ENCODE measurements at regions not wholly inside any gene's neighbourhood (a gene's known extent, or its start where the extent isn't known, plus 50 kb on each side); places are given as distances from the start of the nearest gene placed in this dataset.

- TF ChIP-seq CTCF (IDR thresholded peaks at IDR 0.05): no peak
- TF ChIP-seq POLR2A (IDR thresholded peaks at IDR 0.05): no peak
Observed at GRCh38 chr4:116849620-116850019, 235.8 kb downstream of the TRAM1L1 start.
